ENCODE measurements at regions not wholly inside any gene's neighbourhood (a gene's known extent, or its start where the extent isn't known, plus 50 kb on each side); places are given as distances from the start of the nearest gene placed in this dataset.
"Not testable (repeated sequence)": the region's sequence is repeated elsewhere in the genome, so short reads cannot be mapped to it uniquely, and the experiment has no call there.

DNA sequence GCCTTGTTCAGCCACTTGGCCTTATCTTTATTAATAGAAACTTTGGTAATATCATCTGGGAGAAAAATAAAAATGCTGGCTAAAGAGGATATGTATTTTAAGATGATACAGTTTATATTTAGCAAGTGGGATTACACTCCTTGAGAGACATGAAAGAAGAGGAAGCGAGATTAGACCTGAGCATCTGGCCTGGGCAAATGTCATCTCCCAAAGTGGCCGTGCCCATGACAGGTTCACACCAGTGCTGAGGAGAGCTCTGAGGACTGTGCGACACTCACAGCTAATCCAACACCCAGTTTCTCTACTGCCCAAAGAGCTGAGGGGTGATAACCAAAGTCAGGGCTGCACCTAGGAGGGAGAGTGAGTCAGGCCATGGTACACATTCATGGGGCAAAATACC is 121.7 kb upstream of the DUSP10 start:
- TF ChIP-seq, protein P1, sequence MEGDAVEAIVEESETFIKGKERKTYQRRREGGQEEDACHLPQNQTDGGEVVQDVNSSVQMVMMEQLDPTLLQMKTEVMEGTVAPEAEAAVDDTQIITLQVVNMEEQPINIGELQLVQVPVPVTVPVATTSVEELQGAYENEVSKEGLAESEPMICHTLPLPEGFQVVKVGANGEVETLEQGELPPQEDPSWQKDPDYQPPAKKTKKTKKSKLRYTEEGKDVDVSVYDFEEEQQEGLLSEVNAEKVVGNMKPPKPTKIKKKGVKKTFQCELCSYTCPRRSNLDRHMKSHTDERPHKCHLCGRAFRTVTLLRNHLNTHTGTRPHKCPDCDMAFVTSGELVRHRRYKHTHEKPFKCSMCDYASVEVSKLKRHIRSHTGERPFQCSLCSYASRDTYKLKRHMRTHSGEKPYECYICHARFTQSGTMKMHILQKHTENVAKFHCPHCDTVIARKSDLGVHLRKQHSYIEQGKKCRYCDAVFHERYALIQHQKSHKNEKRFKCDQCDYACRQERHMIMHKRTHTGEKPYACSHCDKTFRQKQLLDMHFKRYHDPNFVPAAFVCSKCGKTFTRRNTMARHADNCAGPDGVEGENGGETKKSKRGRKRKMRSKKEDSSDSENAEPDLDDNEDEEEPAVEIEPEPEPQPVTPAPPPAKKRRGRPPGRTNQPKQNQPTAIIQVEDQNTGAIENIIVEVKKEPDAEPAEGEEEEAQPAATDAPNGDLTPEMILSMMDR (IDR thresholded peaks at IDR 0.05; ENCODE audit: low read length): no peak
- no peaks in the 10 kb centered on the region for H3K9me3 ChIP-seq (replicated peaks; ENCODE audit: insufficient read depth, low read length)
- DNase-seq: peak; percentile 44
- peaks cover 22% of the 10 kb centered on the region for H3K4me1 ChIP-seq (ENCODE audit: low read length)
- H3K4me2 ChIP-seq (ENCODE audit: low read depth, low read length): peak overlapping the region; percentile 23; the same call in 1 of the 2 replicates
- H3K9ac ChIP-seq (ENCODE audit: low read length): no peak overlapping the region
- no peaks in the 10 kb centered on the region for H3F3A ChIP-seq (ENCODE audit: insufficient read depth, low read length)
- H3K36me3 ChIP-seq (replicated peaks; ENCODE audit: insufficient read depth, low read length): no peaks in the 10 kb centered on the region
- H3K9me2 ChIP-seq (replicated peaks; ENCODE audit: insufficient read depth, low read length): no peaks in the 10 kb centered on the region
- peak overlapping the region; percentile 40; the same call in 1 of the 2 replicates for H3K27ac ChIP-seq (ENCODE audit: low read length)
- H3K4me3 ChIP-seq (ENCODE audit: low read length): no peak overlapping the region
- H3K27me3 ChIP-seq (replicated peaks; ENCODE audit: insufficient read depth, low read length): no peaks in the 10 kb centered on the region
- H3K79me2 ChIP-seq (ENCODE audit: low read length): no peaks in the 10 kb centered on the region
- no peaks in the 10 kb centered on the region for H4K20me1 ChIP-seq (ENCODE audit: insufficient read depth, low read length)
- H2AFZ ChIP-seq (ENCODE audit: low read length): no peak overlapping the region

DNA sequence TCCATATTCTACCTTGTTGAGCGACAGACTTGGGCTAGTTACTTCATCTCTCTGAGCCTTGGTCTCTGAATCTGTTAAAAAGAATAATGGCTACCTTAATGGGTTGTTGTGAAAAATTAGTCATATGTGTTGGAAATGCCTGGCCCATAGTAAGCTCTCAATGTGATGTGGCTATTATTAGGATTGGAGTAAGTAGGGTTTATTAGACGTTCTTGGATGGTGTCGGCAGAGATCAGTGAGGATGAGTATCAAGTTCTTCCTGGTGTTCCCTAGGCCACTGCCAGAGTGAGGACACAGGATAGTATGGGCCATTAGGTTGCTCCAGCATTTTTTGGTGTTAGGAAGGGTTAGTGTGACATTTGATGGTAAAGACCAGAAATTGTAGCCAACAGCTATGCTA is 121.1 kb upstream of the DUSP10 start:
- Histone ChIP-seq H3K9me3 (replicated peaks; ENCODE audit: insufficient read depth, low read length) (no peaks in the 10 kb centered on the region), H3K4me2 (ENCODE audit: low read depth, low read length) (peak overlapping the region; percentile 23), H3K27me3 (replicated peaks; ENCODE audit: insufficient read depth, low read length) (no peaks in the 10 kb centered on the region), H3K4me1 (ENCODE audit: low read length) (peaks cover 22% of the 10 kb centered on the region), H3K27ac (ENCODE audit: low read length) (peak overlapping the region; percentile 40; the same call in 1 of the 2 replicates), H3K9me2 (replicated peaks; ENCODE audit: insufficient read depth, low read length) (no peaks in the 10 kb centered on the region), H3K4me3 (ENCODE audit: low read length) (no peak overlapping the region), H3F3A (ENCODE audit: insufficient read depth, low read length) (no peaks in the 10 kb centered on the region), H4K20me1 (ENCODE audit: insufficient read depth, low read length) (no peaks in the 10 kb centered on the region), H2AFZ (ENCODE audit: low read length) (no peak overlapping the region), H3K36me3 (replicated peaks; ENCODE audit: insufficient read depth, low read length) (no peaks in the 10 kb centered on the region), H3K9ac (ENCODE audit: low read length) (no peak overlapping the region), H3K79me2 (ENCODE audit: low read length) (no peaks in the 10 kb centered on the region)
- no peak for TF ChIP-seq EZH2 (optimal IDR thresholded peaks at IDR 0.05; ENCODE audit: low read depth, low read length)
- no peak for TF ChIP-seq EZH2phosphoT487 (IDR thresholded peaks at IDR 0.05; ENCODE audit: low read length)
- TF ChIP-seq, protein P1 (IDR thresholded peaks at IDR 0.05; ENCODE audit: low read length): no peak
- DNase-seq: no peak

DNA sequence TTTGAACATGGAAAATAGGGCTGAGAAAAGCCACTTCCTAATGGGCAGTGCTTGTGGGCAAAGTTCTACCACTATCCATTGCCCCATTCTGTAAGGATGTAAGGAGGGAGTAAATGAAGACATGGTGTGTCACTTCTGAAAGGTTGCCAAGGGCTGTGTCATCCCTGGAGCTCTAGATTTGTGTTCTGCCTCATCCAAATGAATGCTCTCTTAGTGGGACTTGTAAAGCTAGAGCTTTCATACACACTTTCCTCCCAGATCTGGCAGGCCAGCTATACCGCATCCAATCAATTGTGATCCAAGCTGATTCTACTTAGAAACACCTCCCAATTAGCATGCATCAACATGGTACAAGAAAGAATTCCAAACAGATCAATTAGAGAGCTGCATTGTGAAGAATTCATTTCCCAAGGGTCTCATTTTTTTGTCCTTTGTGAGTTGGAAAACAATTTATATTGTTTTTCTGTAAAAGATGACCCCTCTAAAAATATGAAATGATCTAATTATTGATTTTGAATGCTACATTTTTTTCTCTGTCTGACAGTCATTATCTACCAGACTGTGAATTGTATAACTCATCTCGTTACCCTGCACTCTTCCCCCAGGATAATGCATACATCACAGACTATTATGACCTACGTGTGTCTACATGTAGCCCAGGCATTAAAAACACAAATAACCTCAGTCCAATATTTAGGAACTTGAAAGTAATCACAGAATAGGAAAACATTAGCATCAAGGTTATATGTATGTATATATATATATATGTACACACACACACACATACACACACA is 117.1 kb upstream of the DUSP10 start:
- Histone ChIP-seq H3K27ac (ENCODE audit: low read length) (no peak overlapping the region), H4K20me1 (ENCODE audit: insufficient read depth, low read length) (no peaks in the 10 kb centered on the region), H3K4me1 (ENCODE audit: low read length) (peaks cover 16% of the 10 kb centered on the region), H3K9me3 (replicated peaks; ENCODE audit: insufficient read depth, low read length) (no peaks in the 10 kb centered on the region), H3K4me3 (ENCODE audit: low read length) (no peak overlapping the region), H3K36me3 (replicated peaks; ENCODE audit: insufficient read depth, low read length) (no peaks in the 10 kb centered on the region), H3F3A (ENCODE audit: insufficient read depth, low read length) (no peaks in the 10 kb centered on the region), H3K27me3 (replicated peaks; ENCODE audit: insufficient read depth, low read length) (no peaks in the 10 kb centered on the region), H3K4me2 (ENCODE audit: low read depth, low read length) (no peak overlapping the region), H3K9ac (ENCODE audit: low read length) (no peak overlapping the region), H2AFZ (ENCODE audit: low read length) (no peak overlapping the region), H3K9me2 (replicated peaks; ENCODE audit: insufficient read depth, low read length) (no peaks in the 10 kb centered on the region), H3K79me2 (ENCODE audit: low read length) (no peaks in the 10 kb centered on the region)
- TF ChIP-seq EZH2phosphoT487 (IDR thresholded peaks at IDR 0.05; ENCODE audit: low read length) (no peak), EZH2 (optimal IDR thresholded peaks at IDR 0.05; ENCODE audit: low read depth, low read length) (no peak)
- TF ChIP-seq, protein P1 (IDR thresholded peaks at IDR 0.05; ENCODE audit: low read length): no peak
- DNase-seq: no peak

GRCh38 chr1:221857094-221857444 is 115.2 kb upstream of the DUSP10 start:
- not testable (repeated sequence) for H3K36me3 ChIP-seq (replicated peaks; ENCODE audit: insufficient read depth, low read length); H3K79me2 ChIP-seq (ENCODE audit: low read length); H3K27ac ChIP-seq (ENCODE audit: low read length); H3K4me3 ChIP-seq (ENCODE audit: low read length); H2AFZ ChIP-seq (ENCODE audit: low read length); H3K9me3 ChIP-seq (replicated peaks; ENCODE audit: insufficient read depth, low read length); H4K20me1 ChIP-seq (ENCODE audit: insufficient read depth, low read length); H3K9me2 ChIP-seq (replicated peaks; ENCODE audit: insufficient read depth, low read length); H3F3A ChIP-seq (ENCODE audit: insufficient read depth, low read length); H3K4me2 ChIP-seq (ENCODE audit: low read depth, low read length); H3K27me3 ChIP-seq (replicated peaks; ENCODE audit: insufficient read depth, low read length); H3K4me1 ChIP-seq (ENCODE audit: low read length); DNase-seq; H3K9ac ChIP-seq (ENCODE audit: low read length)
